Loucy (cell line): ENCODE measurements at regions not wholly inside any gene's neighbourhood (a gene's known extent, or its start where the extent isn't known, plus 50 kb on each side); places are given as distances from the start of the nearest gene placed in this dataset.

Source experiments
- EZH2phosphoT487 ChIP-seq: fragments of 200-600 bp; IDR thresholded peaks from 2 replicates; pipeline ENCODE4 v1.6.1; 2018; ENCODE audit warnings: antibody characterized with exemption, mild to moderate bottlenecking, moderate library complexity, borderline replicate concordance
- TF ChIP-seq, protein P1 (sequence below): fragments of 200-600 bp; sonication (generic); conservative IDR thresholded peaks from 2 replicates; pipeline ENCODE4 v1.5.1; 2014; ENCODE audit warnings: mild to moderate bottlenecking, antibody characterized with exemption, low read length

- TF ChIP-seq, protein P1, sequence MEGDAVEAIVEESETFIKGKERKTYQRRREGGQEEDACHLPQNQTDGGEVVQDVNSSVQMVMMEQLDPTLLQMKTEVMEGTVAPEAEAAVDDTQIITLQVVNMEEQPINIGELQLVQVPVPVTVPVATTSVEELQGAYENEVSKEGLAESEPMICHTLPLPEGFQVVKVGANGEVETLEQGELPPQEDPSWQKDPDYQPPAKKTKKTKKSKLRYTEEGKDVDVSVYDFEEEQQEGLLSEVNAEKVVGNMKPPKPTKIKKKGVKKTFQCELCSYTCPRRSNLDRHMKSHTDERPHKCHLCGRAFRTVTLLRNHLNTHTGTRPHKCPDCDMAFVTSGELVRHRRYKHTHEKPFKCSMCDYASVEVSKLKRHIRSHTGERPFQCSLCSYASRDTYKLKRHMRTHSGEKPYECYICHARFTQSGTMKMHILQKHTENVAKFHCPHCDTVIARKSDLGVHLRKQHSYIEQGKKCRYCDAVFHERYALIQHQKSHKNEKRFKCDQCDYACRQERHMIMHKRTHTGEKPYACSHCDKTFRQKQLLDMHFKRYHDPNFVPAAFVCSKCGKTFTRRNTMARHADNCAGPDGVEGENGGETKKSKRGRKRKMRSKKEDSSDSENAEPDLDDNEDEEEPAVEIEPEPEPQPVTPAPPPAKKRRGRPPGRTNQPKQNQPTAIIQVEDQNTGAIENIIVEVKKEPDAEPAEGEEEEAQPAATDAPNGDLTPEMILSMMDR = no peak
- TF ChIP-seq EZH2phosphoT487 = no peak
These were observed 672.2 kb upstream of the CELF4 start for GRCh38 chr18:38237796-38238195.
